ENCODE measurements at regions not wholly inside any gene's neighbourhood (a gene's known extent, or its start where the extent isn't known, plus 50 kb on each side); places are given as distances from the start of the nearest gene placed in this dataset.
A peak's percentile ranks its signal among the peaks of the same experiment; 100 is the strongest.

DNA sequence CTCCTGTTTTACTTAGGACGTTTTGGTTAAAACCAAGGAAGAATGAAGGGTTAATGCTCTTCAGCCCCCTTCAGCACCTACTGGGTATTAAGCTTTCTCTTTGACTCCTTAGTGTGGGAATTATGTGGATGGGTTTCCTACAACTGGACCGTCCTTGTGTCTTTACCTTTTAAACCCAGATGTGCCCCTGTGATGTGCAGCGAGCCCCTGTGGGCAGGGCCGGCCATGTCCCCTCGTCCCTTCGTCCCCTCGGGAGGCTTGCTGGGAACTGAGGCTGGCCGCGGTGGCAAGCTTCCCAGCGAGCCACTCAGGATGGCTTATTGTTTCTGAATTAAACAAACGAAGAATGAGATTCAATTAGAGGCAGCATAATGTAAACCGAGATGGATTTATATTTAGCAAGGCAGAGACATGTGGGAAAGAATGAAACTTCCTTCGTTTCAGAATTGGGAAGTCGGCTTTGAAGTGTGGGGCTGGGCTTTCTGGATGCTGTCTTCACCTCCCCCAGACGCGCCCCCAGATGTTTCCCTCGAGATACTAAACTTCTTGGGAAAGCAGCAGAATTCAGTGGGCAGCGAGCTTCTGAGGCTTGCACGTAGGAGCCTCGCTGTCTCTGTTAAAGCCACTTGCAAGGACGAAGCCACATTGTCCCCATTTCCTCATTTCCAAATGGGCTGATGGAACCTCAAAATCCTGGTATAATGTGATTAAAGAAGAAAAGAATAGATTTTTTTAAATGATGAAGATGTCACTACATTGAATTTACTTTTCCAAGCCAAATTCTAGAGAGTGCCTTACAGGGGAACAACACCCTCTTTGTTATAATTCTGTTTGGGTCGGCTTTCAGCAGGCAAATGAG, 146.0 kb downstream of the VAPA start:
- ATAC-seq (no peak), DNase-seq (no peak)
- no peaks in the 10 kb centered on the region for H3K9me3 ChIP-seq
- TF ChIP-seq, protein P1, sequence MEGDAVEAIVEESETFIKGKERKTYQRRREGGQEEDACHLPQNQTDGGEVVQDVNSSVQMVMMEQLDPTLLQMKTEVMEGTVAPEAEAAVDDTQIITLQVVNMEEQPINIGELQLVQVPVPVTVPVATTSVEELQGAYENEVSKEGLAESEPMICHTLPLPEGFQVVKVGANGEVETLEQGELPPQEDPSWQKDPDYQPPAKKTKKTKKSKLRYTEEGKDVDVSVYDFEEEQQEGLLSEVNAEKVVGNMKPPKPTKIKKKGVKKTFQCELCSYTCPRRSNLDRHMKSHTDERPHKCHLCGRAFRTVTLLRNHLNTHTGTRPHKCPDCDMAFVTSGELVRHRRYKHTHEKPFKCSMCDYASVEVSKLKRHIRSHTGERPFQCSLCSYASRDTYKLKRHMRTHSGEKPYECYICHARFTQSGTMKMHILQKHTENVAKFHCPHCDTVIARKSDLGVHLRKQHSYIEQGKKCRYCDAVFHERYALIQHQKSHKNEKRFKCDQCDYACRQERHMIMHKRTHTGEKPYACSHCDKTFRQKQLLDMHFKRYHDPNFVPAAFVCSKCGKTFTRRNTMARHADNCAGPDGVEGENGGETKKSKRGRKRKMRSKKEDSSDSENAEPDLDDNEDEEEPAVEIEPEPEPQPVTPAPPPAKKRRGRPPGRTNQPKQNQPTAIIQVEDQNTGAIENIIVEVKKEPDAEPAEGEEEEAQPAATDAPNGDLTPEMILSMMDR (IDR thresholded peaks at IDR 0.05), result no peak
- H3K4me1 ChIP-seq, result peaks cover 44% of the 10 kb centered on the region
- intact Hi-C loops (cut with DNase I), result no loop called here
- no peak overlapping the region for H3K4me3 ChIP-seq
- H3K36me3 ChIP-seq, result no peaks in the 10 kb centered on the region
- H3K27me3 ChIP-seq, result no peaks in the 10 kb centered on the region
- peak overlapping the region; percentile 56 for H3K27ac ChIP-seq

DNA sequence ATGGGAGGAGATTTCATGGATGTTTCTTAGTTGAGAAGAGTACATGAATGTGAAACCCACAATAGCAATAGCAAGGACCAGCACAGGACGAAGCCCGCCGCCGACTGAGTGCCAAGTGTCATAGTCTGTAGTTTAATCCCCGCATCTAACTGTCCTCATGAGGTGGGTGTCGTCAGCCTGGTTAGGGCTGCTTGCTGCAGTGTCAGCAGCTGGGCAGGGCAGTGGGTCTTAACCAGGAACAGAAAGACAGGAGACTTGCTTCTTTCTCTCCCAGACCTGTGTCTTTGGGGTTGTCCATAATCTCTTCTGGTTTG, 146.6 kb downstream of the VAPA start:
- TF ChIP-seq, protein P1 (IDR thresholded peaks at IDR 0.05), result no peak
- Histone ChIP-seq H3K4me1 (peaks cover 43% of the 10 kb centered on the region), H3K9me3 (no peaks in the 10 kb centered on the region), H3K27me3 (no peaks in the 10 kb centered on the region), H3K36me3 (no peaks in the 10 kb centered on the region), H3K4me3 (no peak overlapping the region), H3K27ac (no peak overlapping the region)
- DNase-seq (no peak), ATAC-seq (no peak)
- intact Hi-C loops (cut with DNase I), result no loop called here

DNA sequence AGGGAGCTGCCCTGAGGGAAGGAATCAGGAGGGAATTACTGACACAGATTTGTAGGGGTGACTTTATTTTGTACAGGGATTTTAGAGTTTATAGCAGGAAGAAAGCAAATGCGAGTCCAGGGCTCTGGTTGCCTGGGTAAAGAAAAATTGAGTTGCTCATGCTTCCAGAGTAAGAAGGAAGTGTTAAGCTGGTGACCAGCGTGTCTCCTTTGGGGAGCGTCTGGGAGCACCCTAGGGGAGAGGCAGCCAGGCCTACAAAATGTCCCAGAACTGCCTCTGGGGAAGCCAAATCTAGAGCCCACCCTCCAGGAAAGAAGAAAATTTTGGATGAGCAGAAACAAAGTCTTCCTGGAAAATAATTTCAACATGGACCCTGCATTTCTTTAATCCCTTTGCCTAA, 147.0 kb downstream of the VAPA start:
- DNase-seq (no peak), ATAC-seq (no peak)
- H3K27ac ChIP-seq, result no peak overlapping the region
- H3K36me3 ChIP-seq, result no peaks in the 10 kb centered on the region
- no peaks in the 10 kb centered on the region for H3K27me3 ChIP-seq
- intact Hi-C loops (cut with DNase I), result no loop called here
- TF ChIP-seq, protein P1 (IDR thresholded peaks at IDR 0.05), result no peak
- peaks cover 40% of the 10 kb centered on the region for H3K4me1 ChIP-seq
- H3K4me3 ChIP-seq, result no peak overlapping the region
- no peaks in the 10 kb centered on the region for H3K9me3 ChIP-seq

DNA sequence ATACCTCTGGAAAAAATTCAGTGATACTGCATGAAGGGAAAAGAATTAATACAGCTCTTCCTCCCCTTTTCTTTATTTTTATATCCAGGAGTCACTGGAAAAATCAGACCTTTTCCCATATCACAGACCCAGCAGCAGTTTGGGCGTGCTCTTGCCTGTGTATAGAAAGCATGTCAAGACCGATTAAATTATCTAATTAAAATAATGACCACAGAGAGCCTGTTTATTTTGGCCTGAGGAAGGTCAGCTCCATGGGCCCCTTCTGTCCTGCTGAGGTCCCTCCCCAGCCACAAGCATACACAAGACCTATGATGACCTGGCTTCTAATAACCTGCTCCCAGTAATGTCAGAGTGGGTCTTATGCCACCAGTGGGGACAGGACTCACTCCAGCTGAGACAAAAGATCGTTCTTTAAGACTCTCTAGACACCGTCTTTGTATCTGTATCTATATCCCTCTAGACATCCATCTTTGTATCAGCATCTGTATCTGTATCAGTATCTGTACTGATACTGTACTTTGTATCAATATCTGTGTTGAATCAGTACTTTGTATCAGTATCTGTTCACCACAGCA, 147.8 kb downstream of the VAPA start:
- peaks cover 40% of the 10 kb centered on the region for H3K4me1 ChIP-seq
- no peaks in the 10 kb centered on the region for H3K36me3 ChIP-seq
- H3K4me3 ChIP-seq, result no peak overlapping the region
- DNase-seq (no peak), ATAC-seq (no peak)
- H3K27me3 ChIP-seq, result no peaks in the 10 kb centered on the region
- no peak overlapping the region for H3K27ac ChIP-seq
- TF ChIP-seq, protein P1 (IDR thresholded peaks at IDR 0.05), result no peak
- no peaks in the 10 kb centered on the region for H3K9me3 ChIP-seq
- intact Hi-C loops (cut with DNase I), result no loop called here

DNA sequence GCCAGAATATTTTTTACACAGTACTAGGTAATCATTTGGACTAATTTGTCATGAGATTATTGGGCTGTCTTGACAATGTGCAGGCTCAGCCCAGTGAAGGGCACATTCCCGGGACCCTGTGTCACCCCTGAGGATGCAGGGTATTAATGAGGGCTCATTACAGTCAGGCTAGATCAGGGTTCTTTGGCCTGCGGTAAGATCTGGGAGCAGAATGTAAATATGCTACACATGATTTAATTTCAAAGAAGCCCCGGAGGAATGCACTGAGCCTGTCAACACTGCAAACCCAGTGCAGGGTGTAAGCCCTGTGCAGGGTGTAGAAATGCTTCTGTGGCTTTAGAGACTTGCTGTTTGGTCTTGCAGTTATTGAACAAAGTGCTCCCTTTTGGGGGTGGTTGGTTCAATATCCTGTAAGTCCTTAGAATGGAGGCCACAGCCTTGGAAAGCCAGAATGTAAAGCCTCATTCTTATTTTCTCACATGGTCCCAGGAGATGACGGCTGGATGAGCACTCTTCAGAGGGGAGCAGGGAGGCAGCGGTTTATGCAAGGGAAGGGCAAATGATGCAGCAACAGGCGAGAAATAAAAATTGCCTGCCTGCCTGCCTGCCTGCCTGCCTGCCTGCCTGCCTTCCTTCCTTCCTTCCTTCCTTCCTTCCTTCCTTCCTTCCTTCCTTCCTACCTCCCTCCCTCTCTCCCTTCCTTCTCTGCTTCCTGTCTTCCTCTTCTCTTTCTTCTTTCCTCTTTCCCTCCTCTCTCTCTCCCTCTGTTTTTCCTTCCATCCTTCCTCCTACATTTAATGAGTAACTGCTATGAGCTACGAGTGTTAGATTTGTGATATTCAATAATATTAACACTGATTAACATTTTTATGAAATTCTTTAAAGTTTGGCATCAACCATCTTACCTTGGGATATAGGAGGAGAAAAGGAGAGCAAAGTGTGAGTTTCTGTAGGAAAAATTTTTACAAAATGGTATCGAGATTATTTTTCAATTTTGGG, 148.8 kb downstream of the VAPA start:
- intact Hi-C loops (cut with DNase I), result no loop called here
- Histone ChIP-seq H3K9me3 (no peaks in the 10 kb centered on the region), H3K27ac (no peak overlapping the region), H3K36me3 (no peaks in the 10 kb centered on the region), H3K4me3 (no peak overlapping the region), H3K27me3 (no peaks in the 10 kb centered on the region), H3K4me1 (peaks cover 31% of the 10 kb centered on the region)
- DNase-seq (no peak), ATAC-seq (no peak)
- TF ChIP-seq, protein P1 (IDR thresholded peaks at IDR 0.05), result no peak
